Skin of body (tissue), 1 donor: ENCODE measurements at regions not wholly inside any gene's neighbourhood (a gene's known extent, or its start where the extent isn't known, plus 50 kb on each side); places are given as distances from the start of the nearest gene placed in this dataset.
A peak's percentile ranks its signal among the peaks of the same experiment; 100 is the strongest.
"Not testable (repeated sequence)": the region's sequence is repeated elsewhere in the genome, so short reads cannot be mapped to it uniquely, and the experiment has no call there.

Experiments used
- DNase-seq: peaks from one replicate; lab custom pipeline; 2025; lab: John Stamatoyannopoulos, UW

GRCh38 chr12:124653169-124653931, 85.9 kb upstream of the NCOR2 start:
- peak; percentile 15 for DNase-seq

- DNase-seq, result no peak
These were observed 85.2 kb upstream of the NCOR2 start for GRCh38 chr12:124652661-124653060.

- no peak for DNase-seq
These were observed 84.3 kb upstream of the NCOR2 start for GRCh38 chr12:124651516-124652273.

- DNase-seq, result no peak
These were observed 83.5 kb upstream of the NCOR2 start for GRCh38 chr12:124650912-124651311.

- no peak for DNase-seq
These were observed 81.4 kb upstream of the NCOR2 start for GRCh38 chr12:124648710-124649384.

- no peak for DNase-seq
These were observed 79.9 kb upstream of the NCOR2 start for GRCh38 chr12:124647316-124647715.

GRCh38 chr12:124646385-124647230, 79.2 kb upstream of the NCOR2 start:
- no peak for DNase-seq

- DNase-seq, result no peak
These were observed 78.3 kb upstream of the NCOR2 start for GRCh38 chr12:124645530-124646244.

GRCh38 chr12:124643768-124644167, 76.4 kb upstream of the NCOR2 start:
- not testable (repeated sequence) for DNase-seq

- no peak for DNase-seq
These were observed 74.7 kb upstream of the NCOR2 start for GRCh38 chr12:124642105-124642504.

- DNase-seq, result no peak
These were observed 74.2 kb upstream of the NCOR2 start for GRCh38 chr12:124641591-124641990.

GRCh38 chr12:124640056-124640455, 72.6 kb upstream of the NCOR2 start:
- no peak for DNase-seq

GRCh38 chr12:124639122-124639806, 71.9 kb upstream of the NCOR2 start:
- no peak for DNase-seq

- no peak for DNase-seq
These were observed 70.2 kb upstream of the NCOR2 start for GRCh38 chr12:124637581-124637981.

GRCh38 chr12:124637163-124637562, 69.8 kb upstream of the NCOR2 start:
- no peak for DNase-seq

- no peak for DNase-seq
These were observed 68.9 kb upstream of the NCOR2 start for GRCh38 chr12:124636138-124636978.

- no peak for DNase-seq
These were observed 67.9 kb upstream of the NCOR2 start for GRCh38 chr12:124635316-124635715.

- DNase-seq, result no peak
These were observed 66.3 kb upstream of the NCOR2 start for GRCh38 chr12:124633365-124634362.
